Choroid plexus epithelial cell (primary cell): ENCODE measurements at regions not wholly inside any gene's neighbourhood (a gene's known extent, or its start where the extent isn't known, plus 50 kb on each side); places are given as distances from the start of the nearest gene placed in this dataset.

Experiments
- DNase-seq: peaks from one replicate; pipeline ENCODE4 v3.0.0-alpha.2; 2010; ENCODE audit warnings: low read depth
- H3K4me3 ChIP-seq: 2 replicates; pipeline ENCODE4 v1.5.1; 2011; ENCODE audit warnings: low read depth, mild to moderate bottlenecking, control low read depth, low read length, moderate library complexity
- TF ChIP-seq, protein P1 (sequence below): conservative IDR thresholded peaks from 2 replicates; pipeline ENCODE4 v1.5.1; 2011; ENCODE audit warnings: low read depth, mild to moderate bottlenecking, control low read depth, inconsistent platforms, low read length, moderate library complexity

DNA sequence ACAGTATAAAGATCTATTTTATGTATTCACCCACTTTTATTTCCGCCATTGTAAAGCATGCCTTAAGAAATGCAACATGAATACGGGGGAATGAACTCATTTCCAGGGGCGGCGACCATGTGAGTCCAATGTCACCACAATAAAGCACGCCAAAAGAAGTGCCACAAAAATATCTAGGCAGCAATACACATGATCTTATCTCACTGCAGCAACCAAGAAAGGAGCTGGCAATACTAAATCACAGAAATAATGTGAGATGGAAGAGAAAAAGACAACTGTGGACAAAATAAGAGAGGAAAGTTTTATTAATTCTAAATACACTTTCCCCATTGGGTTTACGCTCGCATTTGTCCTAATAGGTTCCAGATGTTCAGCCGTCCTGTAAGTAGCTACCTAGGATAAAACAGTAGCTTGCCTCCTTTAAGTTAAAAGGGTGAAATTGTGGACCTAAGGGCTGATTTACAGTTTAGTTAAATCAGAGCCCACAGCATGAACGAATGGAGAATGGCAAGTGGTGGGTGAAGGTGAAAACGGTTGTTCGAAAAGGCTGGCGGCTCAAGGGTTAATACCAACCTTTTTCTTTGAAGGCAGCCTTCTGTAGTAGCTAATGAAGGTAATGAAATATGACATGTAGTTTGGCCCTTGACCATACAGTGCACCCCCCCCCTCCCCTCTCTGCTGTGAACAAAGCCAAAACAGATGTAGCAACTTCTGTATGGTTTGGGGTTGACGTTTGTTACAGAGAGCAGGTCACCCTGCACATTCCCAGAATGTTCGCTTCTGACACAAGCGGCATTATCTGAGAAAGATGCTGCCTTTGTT is 504.2 kb upstream of the PSMD7 start:
- no peak overlapping the region for H3K4me3 ChIP-seq
- DNase-seq = no peak
- TF ChIP-seq, protein P1, sequence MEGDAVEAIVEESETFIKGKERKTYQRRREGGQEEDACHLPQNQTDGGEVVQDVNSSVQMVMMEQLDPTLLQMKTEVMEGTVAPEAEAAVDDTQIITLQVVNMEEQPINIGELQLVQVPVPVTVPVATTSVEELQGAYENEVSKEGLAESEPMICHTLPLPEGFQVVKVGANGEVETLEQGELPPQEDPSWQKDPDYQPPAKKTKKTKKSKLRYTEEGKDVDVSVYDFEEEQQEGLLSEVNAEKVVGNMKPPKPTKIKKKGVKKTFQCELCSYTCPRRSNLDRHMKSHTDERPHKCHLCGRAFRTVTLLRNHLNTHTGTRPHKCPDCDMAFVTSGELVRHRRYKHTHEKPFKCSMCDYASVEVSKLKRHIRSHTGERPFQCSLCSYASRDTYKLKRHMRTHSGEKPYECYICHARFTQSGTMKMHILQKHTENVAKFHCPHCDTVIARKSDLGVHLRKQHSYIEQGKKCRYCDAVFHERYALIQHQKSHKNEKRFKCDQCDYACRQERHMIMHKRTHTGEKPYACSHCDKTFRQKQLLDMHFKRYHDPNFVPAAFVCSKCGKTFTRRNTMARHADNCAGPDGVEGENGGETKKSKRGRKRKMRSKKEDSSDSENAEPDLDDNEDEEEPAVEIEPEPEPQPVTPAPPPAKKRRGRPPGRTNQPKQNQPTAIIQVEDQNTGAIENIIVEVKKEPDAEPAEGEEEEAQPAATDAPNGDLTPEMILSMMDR = no peak

- DNase-seq = no peak
- H3K4me3 ChIP-seq = no peak overlapping the region
- TF ChIP-seq, protein P1 = no peak
Measured at GRCh38 chr16:73781297-73781696, 515.3 kb upstream of the PSMD7 start.

DNA sequence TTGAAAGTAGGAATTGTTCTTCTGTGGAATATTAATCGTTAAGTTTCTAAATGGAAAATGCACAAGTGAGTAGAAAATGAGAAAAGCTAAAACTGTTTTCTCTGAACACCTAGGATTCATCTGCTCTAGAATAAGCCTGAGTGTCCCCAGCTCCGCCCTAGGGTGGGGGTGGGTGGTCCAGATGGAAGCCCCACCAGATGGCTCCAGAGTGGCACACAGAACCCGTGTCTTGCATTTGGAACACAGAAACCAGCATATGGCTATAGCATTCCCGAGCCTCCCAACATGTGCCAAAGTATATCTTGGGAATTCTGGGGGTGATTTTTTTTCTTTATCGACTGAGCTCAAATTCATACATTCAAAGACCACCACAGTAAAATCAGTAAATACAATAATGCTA is 517.7 kb upstream of the PSMD7 start:
- DNase-seq = no peak
- TF ChIP-seq, protein P1 = no peak
- no peak overlapping the region for H3K4me3 ChIP-seq

GRCh38 chr16:73775841-73776388 is 520.7 kb upstream of the PSMD7 start:
- TF ChIP-seq, protein P1 = no peak
- no peak overlapping the region for H3K4me3 ChIP-seq
- no peak for DNase-seq

DNA sequence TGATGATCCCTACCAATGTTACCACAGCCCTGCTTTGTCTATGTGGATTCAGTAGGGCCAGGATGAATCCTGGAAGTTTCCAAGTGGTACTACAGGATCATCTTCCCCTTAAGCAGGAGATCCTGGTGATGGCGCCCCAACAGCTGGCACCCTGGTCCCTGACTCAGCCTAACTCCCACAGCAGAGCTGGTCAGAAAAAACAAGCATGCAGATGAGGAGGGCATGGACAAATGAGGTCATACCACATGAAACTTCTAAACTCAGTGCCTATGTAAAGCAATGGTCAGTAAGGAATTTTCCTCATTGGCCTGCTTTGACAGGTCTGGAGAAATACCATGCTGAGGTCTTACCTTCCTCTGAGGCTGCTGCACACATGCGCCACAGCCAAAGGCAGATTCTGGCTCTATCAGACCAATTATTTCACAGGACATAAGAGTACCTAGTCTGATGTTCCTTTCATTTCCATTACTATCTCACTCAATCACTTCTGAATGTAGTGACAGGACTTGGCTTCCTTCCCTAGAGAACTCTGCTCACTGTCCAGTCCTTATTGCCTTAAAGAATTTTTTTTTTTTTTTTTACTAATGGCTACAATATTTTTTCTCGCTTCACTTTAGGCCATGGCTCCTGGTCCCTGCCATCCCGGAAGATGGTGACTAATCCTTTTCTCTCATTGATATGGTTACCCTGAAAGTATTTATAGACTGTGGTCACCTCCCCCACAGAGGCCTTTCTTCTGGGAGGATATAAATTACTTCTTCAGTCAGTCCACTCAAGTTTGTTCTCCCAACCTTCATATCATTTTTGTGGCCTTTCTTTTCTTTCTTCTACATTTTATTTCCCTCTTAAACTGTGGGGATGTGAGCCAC is 525.2 kb upstream of the PSMD7 start:
- TF ChIP-seq, protein P1 = no peak
- DNase-seq = no peak
- H3K4me3 ChIP-seq = no peak overlapping the region

GRCh38 chr16:73768786-73769203 is 527.8 kb upstream of the PSMD7 start:
- TF ChIP-seq, protein P1 = no peak
- no peak for DNase-seq
- H3K4me3 ChIP-seq = no peak overlapping the region
